ENCODE measurements at regions not wholly inside any gene's neighbourhood (a gene's known extent, or its start where the extent isn't known, plus 50 kb on each side); places are given as distances from the start of the nearest gene placed in this dataset.
A peak's percentile ranks its signal among the peaks of the same experiment; 100 is the strongest.
"Not testable (repeated sequence)": the region's sequence is repeated elsewhere in the genome, so short reads cannot be mapped to it uniquely, and the experiment has no call there.

GRCh38 chr14:71165121-71166031, 258.1 kb downstream of the PCNX1 start:
- no peak overlapping the region for H3K27ac ChIP-seq (ENCODE audit: low read depth, low read length)
- H3K4me2 ChIP-seq (ENCODE audit: low read length): no peak overlapping the region
- no peaks in the 10 kb centered on the region for H3K36me3 ChIP-seq (ENCODE audit: insufficient read depth, low read length)
- H2AFZ ChIP-seq (ENCODE audit: low read depth, low read length): peak overlapping the region; percentile 15
- H3K9me3 ChIP-seq (ENCODE audit: insufficient read depth, low read depth, low read length): no peaks in the 10 kb centered on the region
- H3K4me3 ChIP-seq (ENCODE audit: insufficient read depth, low read depth, low read length): no peak overlapping the region
- Mint-ChIP-seq H3K27me3 (ENCODE audit: low read depth, unreplicated experiment) (peaks cover 2% of the 10 kb centered on the region), H3K9me3 (ENCODE audit: unreplicated experiment) (peaks cover 10% of the 10 kb centered on the region), H3K4me3 (ENCODE audit: unreplicated experiment) (no peak overlapping the region), H3K27ac (ENCODE audit: unreplicated experiment) (peak overlapping the region; percentile 18), H3K4me1 (ENCODE audit: low read depth, unreplicated experiment) (peaks cover 13% of the 10 kb centered on the region), H3K36me3 (ENCODE audit: low read depth, unreplicated experiment) (no peaks in the 10 kb centered on the region)
- TF ChIP-seq CTCF (IDR thresholded peaks at IDR 0.05; ENCODE audit: insufficient read depth, low read depth, low read length) (no peak), EZH2 (IDR thresholded peaks at IDR 0.05; ENCODE audit: insufficient read depth, low read length) (no peak)
- DNase-seq (ENCODE audit: low read depth) (peak; percentile 54), FAIRE-seq (no peak)
- no peak overlapping the region for H3K9ac ChIP-seq (ENCODE audit: low read length)
- H3K79me2 ChIP-seq (ENCODE audit: insufficient read depth, low read length): no peaks in the 10 kb centered on the region
- H3K4me1 ChIP-seq (ENCODE audit: insufficient read depth, low read length): peaks cover 6% of the 10 kb centered on the region
- no peaks in the 10 kb centered on the region for H4K20me1 ChIP-seq (ENCODE audit: insufficient read depth, low read length)
- H3K27me3 ChIP-seq (ENCODE audit: insufficient read depth, low read length): no peaks in the 10 kb centered on the region

- Histone ChIP-seq H3K4me2 (ENCODE audit: low read length) (no peak overlapping the region), H3K27ac (ENCODE audit: low read depth, low read length) (no peak overlapping the region), H3K4me1 (ENCODE audit: insufficient read depth, low read length) (peaks cover 6% of the 10 kb centered on the region), H3K79me2 (ENCODE audit: insufficient read depth, low read length) (no peaks in the 10 kb centered on the region), H3K36me3 (ENCODE audit: insufficient read depth, low read length) (no peaks in the 10 kb centered on the region), H3K9me3 (ENCODE audit: insufficient read depth, low read depth, low read length) (no peaks in the 10 kb centered on the region), H4K20me1 (ENCODE audit: insufficient read depth, low read length) (no peaks in the 10 kb centered on the region), H3K4me3 (ENCODE audit: insufficient read depth, low read depth, low read length) (no peak overlapping the region), H3K27me3 (ENCODE audit: insufficient read depth, low read length) (no peaks in the 10 kb centered on the region), H2AFZ (ENCODE audit: low read depth, low read length) (no peak overlapping the region), H3K9ac (ENCODE audit: low read length) (no peak overlapping the region)
- Mint-ChIP-seq H3K36me3 (ENCODE audit: low read depth, unreplicated experiment) (no peaks in the 10 kb centered on the region), H3K27ac (ENCODE audit: unreplicated experiment) (peak overlapping the region; percentile 62), H3K9me3 (ENCODE audit: unreplicated experiment) (peaks cover 2% of the 10 kb centered on the region), H3K4me1 (ENCODE audit: low read depth, unreplicated experiment) (peaks cover 13% of the 10 kb centered on the region), H3K4me3 (ENCODE audit: unreplicated experiment) (peak overlapping the region; percentile 27), H3K27me3 (ENCODE audit: low read depth, unreplicated experiment) (peaks cover 4% of the 10 kb centered on the region)
- FAIRE-seq: peak; percentile 69
- peak; percentile 70 for DNase-seq (ENCODE audit: low read depth)
- TF ChIP-seq CTCF (IDR thresholded peaks at IDR 0.05; ENCODE audit: insufficient read depth, low read depth, low read length) (peak; percentile 84), EZH2 (IDR thresholded peaks at IDR 0.05; ENCODE audit: insufficient read depth, low read length) (no peak)
Measured at GRCh38 chr14:71166180-71166837, 259.1 kb downstream of the PCNX1 start.

GRCh38 chr14:71167325-71167950, 260.2 kb downstream of the PCNX1 start:
- H3K4me3 Mint-ChIP-seq (ENCODE audit: unreplicated experiment); FAIRE-seq; H3K27me3 Mint-ChIP-seq (ENCODE audit: low read depth, unreplicated experiment); H3K4me1 ChIP-seq (ENCODE audit: insufficient read depth, low read length); H3K9me3 ChIP-seq (ENCODE audit: insufficient read depth, low read depth, low read length); H4K20me1 ChIP-seq (ENCODE audit: insufficient read depth, low read length); H3K36me3 ChIP-seq (ENCODE audit: insufficient read depth, low read length); H3K9me3 Mint-ChIP-seq (ENCODE audit: unreplicated experiment); H3K36me3 Mint-ChIP-seq (ENCODE audit: low read depth, unreplicated experiment); H3K4me3 ChIP-seq (ENCODE audit: insufficient read depth, low read depth, low read length); H3K4me2 ChIP-seq (ENCODE audit: low read length); H3K27ac ChIP-seq (ENCODE audit: low read depth, low read length); H2AFZ ChIP-seq (ENCODE audit: low read depth, low read length); H3K79me2 ChIP-seq (ENCODE audit: insufficient read depth, low read length); H3K27me3 ChIP-seq (ENCODE audit: insufficient read depth, low read length); H3K9ac ChIP-seq (ENCODE audit: low read length); H3K27ac Mint-ChIP-seq (ENCODE audit: unreplicated experiment); DNase-seq (ENCODE audit: low read depth): not testable (repeated sequence)
- peaks cover 13% of the 10 kb centered on the region for H3K4me1 Mint-ChIP-seq (ENCODE audit: low read depth, unreplicated experiment)

GRCh38 chr14:71168161-71168560, 260.9 kb downstream of the PCNX1 start:
- not testable (repeated sequence) for H3K4me1 ChIP-seq (ENCODE audit: insufficient read depth, low read length); DNase-seq (ENCODE audit: low read depth); FAIRE-seq; H3K27me3 Mint-ChIP-seq (ENCODE audit: low read depth, unreplicated experiment); H3K36me3 Mint-ChIP-seq (ENCODE audit: low read depth, unreplicated experiment); H4K20me1 ChIP-seq (ENCODE audit: insufficient read depth, low read length); H3K9ac ChIP-seq (ENCODE audit: low read length); H3K9me3 Mint-ChIP-seq (ENCODE audit: unreplicated experiment); H3K27me3 ChIP-seq (ENCODE audit: insufficient read depth, low read length); H3K4me2 ChIP-seq (ENCODE audit: low read length); H3K4me3 Mint-ChIP-seq (ENCODE audit: unreplicated experiment); H2AFZ ChIP-seq (ENCODE audit: low read depth, low read length); H3K27ac Mint-ChIP-seq (ENCODE audit: unreplicated experiment); H3K36me3 ChIP-seq (ENCODE audit: insufficient read depth, low read length); H3K9me3 ChIP-seq (ENCODE audit: insufficient read depth, low read depth, low read length); H3K4me3 ChIP-seq (ENCODE audit: insufficient read depth, low read depth, low read length); H3K79me2 ChIP-seq (ENCODE audit: insufficient read depth, low read length); H3K27ac ChIP-seq (ENCODE audit: low read depth, low read length)
- H3K4me1 Mint-ChIP-seq (ENCODE audit: low read depth, unreplicated experiment): peaks cover 13% of the 10 kb centered on the region
